Loucy (cell line): ENCODE measurements at regions not wholly inside any gene's neighbourhood (a gene's known extent, or its start where the extent isn't known, plus 50 kb on each side); places are given as distances from the start of the nearest gene placed in this dataset.

ENCODE experiments used
- CTCF ChIP-seq: fragments of 200-600 bp; sonication (generic); conservative IDR thresholded peaks from 2 replicates; pipeline ENCODE4 v1.5.1; 2014; ENCODE audit warnings: mild to moderate bottlenecking, antibody characterized with exemption, low read length
- EZH2phosphoT487 ChIP-seq: fragments of 200-600 bp; IDR thresholded peaks from 2 replicates; pipeline ENCODE4 v1.6.1; 2018; ENCODE audit warnings: antibody characterized with exemption, mild to moderate bottlenecking, moderate library complexity, borderline replicate concordance

- TF ChIP-seq CTCF (no peak), EZH2phosphoT487 (no peak)
Observed at GRCh38 chr10:81116201-81116600, 578.5 kb downstream of the SH2D4B start.
